DMS53 treated with DMSO at 0.1 percent for 48 hours (cell line): ENCODE measurements at regions not wholly inside any gene's neighbourhood (a gene's known extent, or its start where the extent isn't known, plus 50 kb on each side); places are given as distances from the start of the nearest gene placed in this dataset.
"Not testable (repeated sequence)": the region's sequence is repeated elsewhere in the genome, so short reads cannot be mapped to it uniquely, and the experiment has no call there.

Experiments
- DNase-seq: peaks from one replicate; lab custom pipeline; 2025; ENCODE audit not compliant: unreplicated experiment; lab: John Stamatoyannopoulos, UW

DNA sequence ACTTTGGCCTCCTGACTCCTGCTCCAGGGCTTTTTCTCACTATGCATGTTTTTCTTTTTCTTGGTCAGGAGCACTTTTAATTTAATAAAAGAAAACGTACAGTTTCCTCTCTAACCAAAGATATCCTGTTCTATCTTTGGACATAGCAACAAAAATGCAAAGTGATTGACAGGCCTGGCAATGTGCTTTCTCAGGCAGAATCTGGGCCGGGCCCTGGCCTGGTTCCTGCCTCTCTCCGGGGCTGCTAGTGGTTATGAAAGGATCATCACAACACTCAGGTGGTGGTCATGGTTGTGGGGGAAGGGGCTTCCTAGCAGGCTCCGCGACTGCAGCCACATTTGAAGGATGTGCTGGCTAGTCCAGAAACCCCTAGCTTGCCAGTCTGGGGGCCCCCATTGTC lies 85.8 kb upstream of the USP24 start:
- no peak for DNase-seq

DNA sequence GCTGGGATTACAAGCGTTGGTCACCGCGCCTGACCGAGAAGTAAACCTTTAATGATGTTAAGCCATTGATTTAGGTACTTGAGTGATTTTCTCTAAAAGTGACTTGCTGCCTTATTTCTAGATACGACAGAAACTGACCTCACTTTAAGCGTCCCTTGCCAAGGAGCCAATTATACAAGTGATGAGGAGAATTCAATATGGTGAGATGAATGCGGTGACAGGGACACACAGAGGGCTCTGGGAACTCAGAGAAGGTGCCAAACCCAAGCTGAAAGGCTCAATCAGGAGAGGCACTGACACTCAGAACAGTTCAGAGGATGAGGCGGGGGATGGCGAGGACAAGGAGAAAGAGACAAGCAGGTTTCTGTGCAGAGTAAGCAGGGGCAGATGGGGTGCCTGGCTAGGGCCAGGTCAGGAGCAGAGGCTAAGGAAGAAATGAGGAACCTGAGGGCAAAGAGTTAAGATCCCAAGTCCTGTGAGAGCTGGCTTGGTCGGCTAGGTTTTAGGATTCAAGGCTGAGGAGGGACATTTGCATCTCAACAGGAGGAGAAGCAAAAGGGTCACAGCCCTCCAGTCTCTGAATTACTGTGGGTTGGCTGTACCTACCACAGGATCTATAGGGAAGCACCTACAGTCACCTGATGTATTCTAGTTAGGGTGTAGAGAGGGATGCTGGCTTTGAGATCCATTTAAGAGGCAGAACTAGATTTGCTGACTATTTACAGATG lies 83.2 kb upstream of the USP24 start:
- DNase-seq, result no peak

DNA sequence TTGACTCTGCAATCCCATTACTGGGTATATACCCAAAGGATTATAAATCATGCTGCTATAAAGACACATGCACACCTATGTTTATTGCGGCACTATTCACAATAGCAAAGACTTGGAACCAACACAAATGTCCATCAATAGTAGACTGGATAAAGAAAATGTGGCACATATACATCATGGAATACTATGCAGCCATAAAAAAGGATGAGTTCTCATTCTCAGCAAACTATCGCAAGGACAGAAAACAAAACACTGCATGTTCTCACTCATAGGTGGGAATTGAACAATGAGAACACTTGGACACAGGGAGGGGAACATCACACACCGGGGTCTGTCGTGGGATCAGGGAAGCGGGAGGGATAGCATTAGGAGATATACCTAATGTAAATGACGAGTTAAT lies 81.1 kb upstream of the USP24 start:
- DNase-seq, result not testable (repeated sequence)

DNA sequence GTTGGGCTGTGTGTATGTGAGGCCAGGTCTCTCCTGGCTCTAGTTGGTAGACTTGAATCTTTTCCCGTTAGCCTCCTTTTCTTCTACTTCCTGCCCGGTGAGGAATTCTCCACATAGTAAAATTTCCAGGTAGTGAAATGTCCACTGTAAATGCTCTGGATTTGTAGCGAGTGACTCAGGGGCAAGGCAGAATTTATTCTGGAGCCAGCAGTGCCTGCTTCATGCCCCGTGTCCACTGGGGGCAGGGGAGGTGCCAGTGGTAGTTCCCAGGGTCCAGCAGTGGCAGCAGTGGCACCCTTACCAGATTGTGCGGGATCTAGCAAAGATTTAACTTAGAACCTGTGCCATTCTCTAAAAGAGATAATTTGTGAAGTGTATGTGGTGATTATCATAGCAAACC lies 74.5 kb upstream of the USP24 start:
- no peak for DNase-seq

GRCh38 chr1:55289042-55289441 lies 73.9 kb upstream of the USP24 start:
- DNase-seq, result no peak

DNA sequence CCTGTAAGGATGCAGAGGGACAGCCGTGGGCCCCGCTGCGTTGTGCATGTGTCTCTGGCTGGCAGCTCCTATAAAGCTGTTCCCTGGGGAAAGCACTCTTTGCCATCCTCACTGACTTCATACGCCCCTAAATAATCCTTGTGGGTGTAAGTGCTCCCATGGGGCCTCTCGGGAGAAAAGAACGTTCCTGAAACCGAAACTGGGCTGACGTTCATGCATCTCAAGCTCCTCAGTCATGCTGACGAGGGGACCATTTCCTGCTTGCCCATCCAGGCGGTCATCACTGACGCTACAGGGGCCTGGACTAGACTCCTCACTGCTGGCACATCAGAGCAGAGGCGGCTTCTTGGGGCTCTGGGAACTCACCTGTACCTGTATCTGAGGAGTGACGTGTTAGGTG lies 73.1 kb upstream of the USP24 start:
- DNase-seq, result no peak

DNA sequence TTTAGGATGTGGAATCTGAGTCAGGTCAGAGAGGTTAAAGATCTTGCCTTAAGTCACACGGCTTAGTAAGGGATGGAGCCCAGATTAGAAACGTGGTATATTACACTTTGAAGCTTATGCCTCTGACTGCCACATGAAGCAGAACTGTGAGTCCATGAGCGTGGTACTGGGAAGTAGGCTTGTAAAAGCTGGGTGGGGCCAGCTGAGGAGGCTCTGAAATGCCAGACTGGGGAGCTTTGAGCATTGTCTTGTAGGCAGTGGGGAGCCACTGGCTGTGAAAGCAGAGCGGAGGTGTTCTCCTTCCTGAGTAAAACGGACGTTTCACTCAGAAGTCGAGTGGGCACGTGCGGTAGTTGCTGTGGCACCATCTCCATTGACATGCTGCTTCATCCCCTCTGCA lies 72.6 kb upstream of the USP24 start:
- no peak for DNase-seq

GRCh38 chr1:55286856-55287602 lies 71.9 kb upstream of the USP24 start:
- DNase-seq, result no peak

DNA sequence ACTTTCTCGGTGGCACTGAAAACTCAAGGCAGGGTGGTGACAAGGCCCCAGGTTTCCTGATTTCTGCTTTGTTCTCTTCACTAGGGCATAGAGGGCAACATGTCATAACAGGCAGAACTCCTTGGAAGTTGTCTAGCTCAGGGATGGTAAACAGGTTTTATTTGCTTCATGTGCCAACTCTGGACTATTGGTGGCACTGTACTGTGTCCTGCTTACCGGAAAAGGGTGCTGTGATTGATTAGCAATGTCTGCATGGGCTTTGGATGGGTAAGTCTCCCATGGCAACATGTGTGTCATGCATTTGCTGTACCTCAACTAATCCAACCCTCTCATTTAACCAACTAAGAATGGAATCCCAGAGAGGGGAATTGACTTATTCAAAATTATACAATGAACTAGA lies 70.7 kb upstream of the USP24 start:
- no peak for DNase-seq

DNA sequence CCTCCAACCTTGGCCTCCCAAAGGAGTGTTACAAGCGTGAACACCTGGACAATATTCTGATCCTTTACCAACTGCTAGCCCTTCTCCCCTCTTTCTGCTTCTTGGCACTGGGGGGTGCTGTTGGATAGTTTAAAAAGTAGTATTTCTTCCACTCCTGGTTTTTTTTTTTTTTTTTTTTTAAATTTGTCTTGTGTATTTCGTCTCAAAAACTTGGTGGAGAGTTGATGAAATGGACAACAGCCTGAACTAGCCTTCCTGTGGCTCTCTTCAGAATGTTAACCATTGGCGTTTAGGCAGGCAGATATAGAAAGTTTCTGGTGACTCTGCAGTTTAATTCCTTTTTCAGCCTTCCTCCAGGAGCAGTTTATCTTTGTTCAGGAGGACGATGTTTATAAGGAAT lies 69.7 kb upstream of the USP24 start:
- peak; percentile 51 for DNase-seq

GRCh38 chr1:55282058-55282457 lies 66.9 kb upstream of the USP24 start:
- DNase-seq, result no peak

DNA sequence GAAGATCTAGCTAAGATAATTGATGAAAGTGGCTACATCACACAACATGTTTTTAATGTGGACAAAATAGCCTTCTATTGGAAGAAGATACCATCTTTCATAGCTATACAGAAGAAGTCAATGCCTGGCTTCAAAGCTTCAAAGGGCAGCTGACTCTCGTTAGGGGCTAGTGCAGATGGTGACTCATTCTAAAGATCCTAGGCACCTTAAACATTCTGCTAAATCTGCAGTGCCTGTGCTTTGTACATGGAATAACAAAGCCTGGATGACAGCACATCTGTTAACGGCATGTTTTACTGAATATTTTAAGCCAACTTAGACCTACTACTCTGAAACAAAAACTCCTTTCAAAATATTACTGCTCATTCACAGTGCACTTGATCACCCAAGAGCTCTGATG lies 65.6 kb upstream of the USP24 start:
- no peak for DNase-seq

GRCh38 chr1:55279627-55280026 lies 64.5 kb upstream of the USP24 start:
- DNase-seq, result no peak

- no peak for DNase-seq
Measured at GRCh38 chr1:55278378-55278777, 63.2 kb upstream of the USP24 start.

DNA sequence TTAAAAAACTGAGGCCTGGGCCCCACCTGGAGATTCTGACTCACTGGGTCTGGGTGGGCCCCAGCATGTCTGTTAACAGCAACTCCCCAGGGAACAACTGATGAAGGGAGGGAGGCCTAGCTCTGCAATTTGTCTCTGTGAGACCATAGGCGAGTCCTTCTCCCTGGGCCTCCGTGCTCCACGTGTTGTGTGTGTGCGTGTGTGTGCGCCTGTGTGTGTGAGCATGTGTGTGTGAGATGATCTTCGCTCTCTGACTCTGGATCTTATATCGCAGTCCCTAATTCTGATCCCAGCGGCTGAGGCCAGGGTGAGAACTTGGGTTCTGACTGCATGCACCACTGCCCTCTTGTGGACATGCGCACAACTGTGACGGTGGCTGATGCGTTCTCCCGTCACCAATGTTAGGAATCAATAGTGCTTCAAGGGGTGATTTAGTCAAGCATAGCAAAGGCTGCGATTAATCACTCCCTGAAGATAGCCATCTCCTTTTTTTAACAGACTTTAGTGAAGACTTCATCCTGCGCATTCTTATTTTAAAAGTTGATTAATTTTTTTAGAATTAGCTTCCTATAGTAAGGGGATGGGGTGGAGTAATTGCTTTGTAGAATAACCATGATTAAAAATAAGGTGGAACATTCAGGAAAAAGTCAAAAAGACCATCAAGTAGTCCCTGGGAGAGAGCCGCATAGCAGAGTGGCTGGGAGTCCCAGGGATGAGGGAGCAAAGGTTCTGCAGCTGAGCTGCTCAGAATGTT lies 62.4 kb upstream of the USP24 start:
- peak; percentile 81 for DNase-seq

GRCh38 chr1:55276671-55277376 lies 61.7 kb upstream of the USP24 start:
- no peak for DNase-seq

- no peak for DNase-seq
Measured at GRCh38 chr1:55275941-55276341, 60.8 kb upstream of the USP24 start.

DNA sequence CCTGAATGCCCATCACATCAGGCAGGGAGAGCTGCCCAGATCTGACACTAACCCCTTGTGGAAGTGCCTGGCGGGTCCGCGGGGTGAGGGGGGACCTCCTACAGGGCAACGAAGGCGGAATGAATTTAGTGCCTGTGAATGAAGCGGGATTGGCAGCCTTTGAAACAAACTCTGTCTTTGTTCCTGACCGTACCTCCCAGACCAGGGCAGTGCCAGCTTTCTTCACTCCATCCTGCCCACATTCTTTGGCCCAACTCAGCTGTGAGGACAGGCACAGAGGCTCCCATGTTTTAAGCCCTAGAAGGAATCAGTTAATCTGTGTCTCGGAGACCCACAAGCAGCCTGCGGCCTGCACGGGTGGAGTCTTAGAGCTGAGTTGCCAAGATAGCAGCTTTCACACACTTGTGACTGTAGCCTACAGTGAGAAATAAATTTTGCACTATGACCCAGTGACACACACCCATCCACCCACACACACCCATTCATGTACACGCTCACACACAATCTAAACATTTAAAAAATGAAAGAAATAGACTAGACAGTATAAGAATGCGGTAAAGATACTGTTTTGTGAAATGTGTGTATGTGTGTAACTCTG lies 60.1 kb upstream of the USP24 start:
- no peak for DNase-seq

DNA sequence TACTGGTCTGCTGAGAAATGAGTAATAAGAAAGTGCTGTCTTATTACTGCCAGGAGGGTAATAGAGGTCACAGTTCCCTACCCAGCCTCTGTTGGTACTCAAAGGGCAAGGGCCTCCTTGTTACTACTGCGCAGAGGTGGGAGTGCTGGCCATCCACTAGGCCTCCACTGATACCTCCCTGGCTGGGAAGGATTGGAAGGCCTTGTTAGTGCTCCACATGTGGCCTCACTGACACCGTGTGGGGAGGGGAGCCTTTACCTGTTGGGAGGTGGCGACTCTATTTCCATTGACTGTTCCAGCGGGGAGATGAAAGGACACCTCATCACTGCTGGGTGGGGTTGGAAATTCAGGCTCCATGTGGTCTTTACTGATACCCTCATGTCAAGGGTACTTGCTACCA lies 57.8 kb upstream of the USP24 start:
- no peak for DNase-seq
